ENCODE measurements at regions not wholly inside any gene's neighbourhood (a gene's known extent, or its start where the extent isn't known, plus 50 kb on each side); places are given as distances from the start of the nearest gene placed in this dataset.

GRCh38 chr17:36878216-36878615 lies 59.1 kb upstream of the LHX1 start:
- Histone ChIP-seq H3K27me3 (ENCODE audit: low read depth, low read length) (peaks cover 5% of the 10 kb centered on the region), H3K27ac (ENCODE audit: low read length) (no peak overlapping the region), H3K9me3 (ENCODE audit: control insufficient read depth in 1 of 2, low read length in 2 of 2) (peaks cover 0 to 9% of the 10 kb centered on the region in 2 donors), H3K4me1 (ENCODE audit: control insufficient read depth in 1 of 2, insufficient read depth in 2 of 2, low read length in 2 of 2) (no peaks in the 10 kb centered on the region), H3K4me3 (ENCODE audit: low read depth in 1 of 2, low read length in 2 of 2) (no peak overlapping the region), H3K36me3 (ENCODE audit: control insufficient read depth in 1 of 2, insufficient read depth in 2 of 2, low read length in 2 of 2) (no peaks in the 10 kb centered on the region)

GRCh38 chr17:36879027-36879426 lies 58.2 kb upstream of the LHX1 start:
- Histone ChIP-seq H3K4me3 (ENCODE audit: low read depth in 1 of 2, low read length in 2 of 2) (no peak overlapping the region), H3K27ac (ENCODE audit: low read length) (no peak overlapping the region), H3K27me3 (ENCODE audit: low read depth, low read length) (peaks cover 7% of the 10 kb centered on the region), H3K4me1 (ENCODE audit: control insufficient read depth in 1 of 2, insufficient read depth in 2 of 2, low read length in 2 of 2) (no peaks in the 10 kb centered on the region), H3K36me3 (ENCODE audit: control insufficient read depth in 1 of 2, insufficient read depth in 2 of 2, low read length in 2 of 2) (no peaks in the 10 kb centered on the region), H3K9me3 (ENCODE audit: control insufficient read depth in 1 of 2, low read length in 2 of 2) (peaks cover 0 to 9% of the 10 kb centered on the region in 2 donors)

- Histone ChIP-seq H3K36me3 (ENCODE audit: control insufficient read depth in 1 of 2, insufficient read depth in 2 of 2, low read length in 2 of 2) (no peaks in the 10 kb centered on the region), H3K4me1 (ENCODE audit: control insufficient read depth in 1 of 2, insufficient read depth in 2 of 2, low read length in 2 of 2) (no peaks in the 10 kb centered on the region), H3K4me3 (ENCODE audit: low read depth in 1 of 2, low read length in 2 of 2) (no peak overlapping the region), H3K27ac (ENCODE audit: low read length) (no peak overlapping the region), H3K27me3 (ENCODE audit: low read depth, low read length) (peaks cover 11% of the 10 kb centered on the region), H3K9me3 (ENCODE audit: control insufficient read depth in 1 of 2, low read length in 2 of 2) (peaks cover 0 to 9% of the 10 kb centered on the region in 2 donors)
These were observed 57.6 kb upstream of the LHX1 start for GRCh38 chr17:36879624-36880131.

- Histone ChIP-seq H3K4me3 (ENCODE audit: low read depth in 1 of 2, low read length in 2 of 2) (no peak overlapping the region), H3K9me3 (ENCODE audit: control insufficient read depth in 1 of 2, low read length in 2 of 2) (peaks cover 0 to 9% of the 10 kb centered on the region in 2 donors), H3K36me3 (ENCODE audit: control insufficient read depth in 1 of 2, insufficient read depth in 2 of 2, low read length in 2 of 2) (no peaks in the 10 kb centered on the region), H3K27me3 (ENCODE audit: low read depth, low read length) (peaks cover 17% of the 10 kb centered on the region), H3K27ac (ENCODE audit: low read length) (no peak overlapping the region), H3K4me1 (ENCODE audit: control insufficient read depth in 1 of 2, insufficient read depth in 2 of 2, low read length in 2 of 2) (no peaks in the 10 kb centered on the region)
These were observed 56.9 kb upstream of the LHX1 start for GRCh38 chr17:36880268-36880905.

GRCh38 chr17:36881323-36881722 lies 56.0 kb upstream of the LHX1 start:
- Histone ChIP-seq H3K27me3 (ENCODE audit: low read depth, low read length) (peaks cover 22% of the 10 kb centered on the region), H3K27ac (ENCODE audit: low read length) (no peak overlapping the region), H3K4me1 (ENCODE audit: control insufficient read depth in 1 of 2, insufficient read depth in 2 of 2, low read length in 2 of 2) (no peaks in the 10 kb centered on the region), H3K9me3 (ENCODE audit: control insufficient read depth in 1 of 2, low read length in 2 of 2) (peaks cover 0 to 9% of the 10 kb centered on the region in 2 donors), H3K4me3 (ENCODE audit: low read depth in 1 of 2, low read length in 2 of 2) (no peak overlapping the region), H3K36me3 (ENCODE audit: control insufficient read depth in 1 of 2, insufficient read depth in 2 of 2, low read length in 2 of 2) (no peaks in the 10 kb centered on the region)

GRCh38 chr17:36884495-36885152 lies 52.7 kb upstream of the LHX1 start:
- Histone ChIP-seq H3K9me3 (ENCODE audit: control insufficient read depth in 1 of 2, low read length in 2 of 2) (peaks cover 0 to 9% of the 10 kb centered on the region in 2 donors), H3K36me3 (ENCODE audit: control insufficient read depth in 1 of 2, insufficient read depth in 2 of 2, low read length in 2 of 2) (no peaks in the 10 kb centered on the region), H3K4me1 (ENCODE audit: control insufficient read depth in 1 of 2, insufficient read depth in 2 of 2, low read length in 2 of 2) (no peaks in the 10 kb centered on the region), H3K27ac (ENCODE audit: low read length) (no peak overlapping the region), H3K27me3 (ENCODE audit: low read depth, low read length) (peaks cover 19% of the 10 kb centered on the region), H3K4me3 (ENCODE audit: low read depth in 1 of 2, low read length in 2 of 2) (no peak overlapping the region)

GRCh38 chr17:36885153-36885735 lies 52.0 kb upstream of the LHX1 start:
- Histone ChIP-seq H3K27me3 (ENCODE audit: low read depth, low read length) (peaks cover 19% of the 10 kb centered on the region), H3K36me3 (ENCODE audit: control insufficient read depth in 1 of 2, insufficient read depth in 2 of 2, low read length in 2 of 2) (no peaks in the 10 kb centered on the region), H3K4me3 (ENCODE audit: low read depth in 1 of 2, low read length in 2 of 2) (no peak overlapping the region), H3K9me3 (ENCODE audit: control insufficient read depth in 1 of 2, low read length in 2 of 2) (peaks cover 0 to 9% of the 10 kb centered on the region in 2 donors), H3K27ac (ENCODE audit: low read length) (no peak overlapping the region), H3K4me1 (ENCODE audit: control insufficient read depth in 1 of 2, insufficient read depth in 2 of 2, low read length in 2 of 2) (no peaks in the 10 kb centered on the region)

- Histone ChIP-seq H3K9me3 (ENCODE audit: control insufficient read depth in 1 of 2, low read length in 2 of 2) (peaks cover 0 to 9% of the 10 kb centered on the region in 2 donors), H3K4me1 (ENCODE audit: control insufficient read depth in 1 of 2, insufficient read depth in 2 of 2, low read length in 2 of 2) (no peaks in the 10 kb centered on the region), H3K4me3 (ENCODE audit: low read depth in 1 of 2, low read length in 2 of 2) (no peak overlapping the region), H3K36me3 (ENCODE audit: control insufficient read depth in 1 of 2, insufficient read depth in 2 of 2, low read length in 2 of 2) (no peaks in the 10 kb centered on the region), H3K27ac (ENCODE audit: low read length) (no peak overlapping the region), H3K27me3 (ENCODE audit: low read depth, low read length) (peaks cover 19% of the 10 kb centered on the region)
These were observed 51.4 kb upstream of the LHX1 start for GRCh38 chr17:36885771-36886377.

Measured in muscle layer of duodenum (tissue), 2 donors.